GM12873 (cell line): ENCODE measurements at regions not wholly inside any gene's neighbourhood (a gene's known extent, or its start where the extent isn't known, plus 50 kb on each side); places are given as distances from the start of the nearest gene placed in this dataset.

Source experiments
- TF ChIP-seq, protein P1 (sequence below): IDR thresholded peaks from 2 replicates; pipeline ENCODE4 v1.5.1; 2012; ENCODE audit warnings: low read depth, mild to moderate bottlenecking, moderate library complexity, low read length, control low read depth; ENCODE audit not compliant: insufficient read depth; ENCODE audit errors: missing control alignments

DNA sequence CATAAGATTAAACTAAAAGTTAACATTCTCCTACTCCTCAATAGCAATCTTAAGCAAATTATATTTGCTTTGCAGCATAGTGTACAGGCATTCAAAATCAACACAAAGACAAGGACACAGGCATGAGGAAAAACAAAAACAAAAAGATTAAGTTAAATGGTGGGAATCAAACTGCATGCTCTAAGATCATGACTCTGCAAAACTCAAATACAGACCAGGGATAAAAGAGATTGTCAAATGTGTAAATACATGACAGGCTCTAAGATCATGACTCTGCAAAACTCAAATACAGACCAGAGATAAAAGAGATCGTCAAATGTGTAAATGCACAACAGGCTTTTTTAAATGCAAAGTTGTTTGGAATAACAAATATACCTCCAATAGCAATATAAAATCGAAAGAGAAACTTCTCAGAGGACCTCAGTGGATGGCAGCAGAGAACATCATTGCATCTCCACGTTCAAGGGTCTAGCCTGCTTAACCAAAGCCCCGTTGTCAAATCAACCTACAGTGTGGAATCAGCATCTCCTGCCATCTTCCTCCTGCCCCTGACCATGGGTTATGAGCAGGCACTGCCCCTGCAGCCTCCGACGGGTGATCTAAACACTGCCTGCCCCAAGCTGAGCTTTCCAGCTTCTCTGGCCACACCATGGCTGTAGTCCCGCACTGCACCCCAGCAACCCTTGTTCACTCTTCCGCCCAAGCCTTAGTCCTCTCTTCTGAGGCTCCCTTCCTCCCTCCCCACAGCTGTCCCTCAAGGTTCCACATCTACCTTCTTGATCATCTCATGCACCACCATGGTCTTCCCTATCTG lies 446.1 kb downstream of the SOX9 start:
- TF ChIP-seq, protein P1, sequence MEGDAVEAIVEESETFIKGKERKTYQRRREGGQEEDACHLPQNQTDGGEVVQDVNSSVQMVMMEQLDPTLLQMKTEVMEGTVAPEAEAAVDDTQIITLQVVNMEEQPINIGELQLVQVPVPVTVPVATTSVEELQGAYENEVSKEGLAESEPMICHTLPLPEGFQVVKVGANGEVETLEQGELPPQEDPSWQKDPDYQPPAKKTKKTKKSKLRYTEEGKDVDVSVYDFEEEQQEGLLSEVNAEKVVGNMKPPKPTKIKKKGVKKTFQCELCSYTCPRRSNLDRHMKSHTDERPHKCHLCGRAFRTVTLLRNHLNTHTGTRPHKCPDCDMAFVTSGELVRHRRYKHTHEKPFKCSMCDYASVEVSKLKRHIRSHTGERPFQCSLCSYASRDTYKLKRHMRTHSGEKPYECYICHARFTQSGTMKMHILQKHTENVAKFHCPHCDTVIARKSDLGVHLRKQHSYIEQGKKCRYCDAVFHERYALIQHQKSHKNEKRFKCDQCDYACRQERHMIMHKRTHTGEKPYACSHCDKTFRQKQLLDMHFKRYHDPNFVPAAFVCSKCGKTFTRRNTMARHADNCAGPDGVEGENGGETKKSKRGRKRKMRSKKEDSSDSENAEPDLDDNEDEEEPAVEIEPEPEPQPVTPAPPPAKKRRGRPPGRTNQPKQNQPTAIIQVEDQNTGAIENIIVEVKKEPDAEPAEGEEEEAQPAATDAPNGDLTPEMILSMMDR = no peak

DNA sequence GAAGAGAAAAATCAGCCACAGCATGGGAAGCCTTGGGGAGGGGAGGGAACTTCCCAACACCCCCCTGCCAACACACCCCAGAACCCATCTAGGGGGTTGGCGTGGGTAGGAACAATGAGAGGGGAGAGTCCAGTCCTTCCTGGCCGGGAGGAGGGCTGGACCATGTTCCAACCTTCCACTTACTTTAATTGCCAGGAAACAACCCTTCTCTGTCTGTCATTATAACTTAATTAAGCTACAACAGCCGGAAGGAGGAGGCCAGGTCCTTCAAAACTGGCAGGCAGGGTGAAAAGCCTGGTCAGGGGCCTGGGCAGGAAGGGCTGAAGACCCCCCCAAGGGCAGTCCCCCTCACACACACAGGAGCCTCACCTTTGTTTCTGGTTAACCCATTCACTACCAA lies 447.0 kb downstream of the SOX9 start:
- TF ChIP-seq, protein P1 = no peak

DNA sequence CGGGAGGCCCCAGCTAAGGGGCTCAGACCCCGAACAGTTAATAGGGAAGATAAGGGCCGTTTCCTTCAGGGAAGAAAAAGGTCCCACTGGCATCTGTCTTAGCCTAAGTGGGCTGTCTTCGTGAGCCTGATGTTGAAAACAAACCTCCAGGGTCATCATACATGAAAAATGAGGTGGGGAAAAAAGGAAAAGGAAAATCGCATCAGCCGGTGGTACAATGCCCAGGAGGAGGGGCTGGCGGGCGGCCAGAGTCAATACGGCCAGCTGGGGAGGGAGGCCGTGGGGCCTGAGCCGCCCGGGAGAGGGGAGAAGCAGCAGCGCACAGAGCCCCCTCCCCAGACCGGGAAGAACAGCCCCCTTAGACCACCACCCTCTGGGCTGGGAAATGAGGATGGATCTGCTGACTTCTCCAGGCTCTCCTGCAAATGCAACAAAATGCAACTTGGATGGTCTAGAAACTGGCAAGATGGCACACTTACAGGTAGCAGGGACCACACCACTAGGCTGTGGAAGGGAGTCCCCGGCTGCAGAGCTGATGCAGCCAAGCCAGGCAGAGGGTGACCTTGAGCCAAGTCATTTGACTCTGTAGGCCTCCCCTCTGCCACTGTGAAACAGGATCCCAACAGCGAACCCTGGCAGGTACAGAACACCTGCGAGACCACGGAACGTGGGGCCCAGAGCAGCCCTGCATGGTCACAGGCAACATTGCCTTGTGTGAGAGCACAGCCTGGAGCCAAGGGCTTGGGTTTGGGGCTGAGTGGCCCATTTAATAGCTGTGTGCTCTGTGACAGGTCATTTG lies 448.5 kb downstream of the SOX9 start:
- TF ChIP-seq, protein P1 = no peak

DNA sequence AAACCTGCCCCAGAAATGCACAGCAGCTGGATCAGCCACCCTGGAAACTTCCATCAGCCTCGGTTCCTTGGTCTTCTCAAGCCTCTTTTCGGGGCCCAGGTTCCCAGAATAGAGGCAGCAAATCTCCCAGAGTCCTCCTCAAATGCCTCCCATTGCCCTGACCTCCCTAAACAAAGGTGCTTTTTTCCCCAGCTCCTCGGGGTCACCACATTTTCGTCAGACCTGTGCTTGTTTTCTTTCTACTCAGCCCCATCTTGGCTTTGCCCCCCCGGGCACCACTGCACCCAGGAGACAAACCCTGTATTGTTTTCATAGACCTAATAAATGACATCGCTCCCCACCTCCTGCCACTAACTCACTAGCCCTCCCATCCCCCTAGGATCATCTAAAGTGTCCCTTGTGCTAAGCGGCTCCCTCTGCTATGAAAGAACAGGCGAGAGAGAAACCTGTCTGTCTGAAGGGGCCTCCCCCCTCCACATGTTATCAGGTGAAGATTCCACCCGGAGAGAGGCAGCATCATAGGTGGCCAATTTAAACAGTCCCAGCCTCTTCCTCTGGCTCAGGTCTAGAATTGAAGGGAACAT lies 451.1 kb downstream of the SOX9 start:
- TF ChIP-seq, protein P1 = no peak

DNA sequence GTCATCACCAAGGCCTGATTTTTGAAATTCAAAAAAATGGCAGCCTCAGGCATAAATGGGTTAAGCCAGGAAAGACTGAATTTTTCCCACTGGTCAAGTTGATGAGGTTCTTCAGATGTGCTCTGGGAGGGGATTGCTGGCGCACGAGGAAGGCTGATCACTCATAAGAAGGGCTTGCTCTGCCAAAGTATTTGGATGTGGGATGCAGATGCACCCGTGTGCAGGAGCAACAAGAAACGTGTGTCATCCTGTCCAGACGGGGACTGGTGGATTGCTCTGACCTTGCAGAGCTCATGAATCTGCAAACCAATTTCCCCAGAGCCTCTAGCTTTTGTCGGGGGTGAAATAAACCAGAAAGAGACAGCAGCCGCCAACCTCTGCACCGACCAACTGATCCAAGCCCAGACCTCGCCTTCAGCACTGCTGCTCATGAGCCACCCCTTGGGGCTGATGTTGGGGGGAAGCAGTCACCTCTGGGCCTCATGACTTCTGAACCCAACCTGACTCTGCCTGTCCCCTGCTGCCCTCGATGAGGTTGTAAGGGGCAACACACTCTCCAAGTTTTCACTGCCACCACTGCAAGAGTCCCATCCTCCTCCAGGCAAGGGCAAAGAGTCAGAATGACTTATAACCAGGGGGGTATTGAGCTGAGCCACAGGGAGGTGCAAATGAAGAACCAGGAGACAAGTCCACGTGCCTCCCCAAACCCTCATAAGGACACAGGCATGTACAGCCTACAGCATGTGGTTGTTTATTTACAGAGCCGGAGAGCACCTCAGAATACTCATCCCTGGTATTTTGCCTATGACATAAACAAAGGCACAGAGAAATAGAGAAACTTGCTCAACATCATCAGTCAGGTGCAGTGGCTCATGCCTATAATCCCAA lies 452.0 kb downstream of the SOX9 start:
- TF ChIP-seq, protein P1 = no peak

DNA sequence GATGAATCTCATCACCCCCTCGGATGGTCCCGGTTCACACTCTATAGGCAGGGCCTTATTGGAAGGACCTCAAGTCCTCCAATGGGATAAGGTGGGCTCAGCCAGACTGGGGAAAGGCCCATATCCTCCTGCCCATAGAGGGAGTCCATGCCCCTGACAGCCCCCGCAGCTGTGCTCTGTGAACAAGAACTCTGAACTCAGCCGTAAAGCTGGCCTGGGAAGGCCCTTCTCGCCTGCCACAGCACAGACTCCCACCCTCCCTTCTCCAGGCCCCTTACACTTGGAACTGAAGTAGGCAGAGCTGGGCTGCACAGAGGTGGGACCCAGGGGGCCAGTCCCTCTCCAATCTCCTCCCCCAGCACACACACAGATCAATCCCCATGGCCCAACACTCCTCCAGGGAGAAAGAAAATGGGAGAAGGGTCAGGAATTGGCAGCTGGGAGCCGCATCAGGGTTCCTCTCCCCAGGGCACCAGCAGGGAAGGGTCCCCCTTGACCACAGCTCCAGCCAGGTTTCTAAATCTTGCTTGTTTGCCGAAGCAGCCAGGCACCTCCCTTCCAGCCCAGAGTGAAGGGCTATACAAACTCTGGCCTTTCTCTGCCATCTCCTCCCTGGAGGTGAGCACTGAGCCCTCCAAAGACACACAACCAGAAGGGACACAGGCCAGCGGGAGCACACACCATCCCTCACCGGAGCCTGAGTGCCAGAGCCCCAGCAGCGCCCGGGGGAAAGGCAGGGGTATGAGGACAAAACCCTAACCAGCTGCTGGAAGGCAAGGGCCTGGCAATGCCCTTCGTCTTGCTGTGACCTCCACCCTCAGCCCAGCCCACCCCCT lies 454.1 kb downstream of the SOX9 start:
- TF ChIP-seq, protein P1 = no peak
